ENCODE measurements at regions not wholly inside any gene's neighbourhood (a gene's known extent, or its start where the extent isn't known, plus 50 kb on each side); places are given as distances from the start of the nearest gene placed in this dataset.

DNA sequence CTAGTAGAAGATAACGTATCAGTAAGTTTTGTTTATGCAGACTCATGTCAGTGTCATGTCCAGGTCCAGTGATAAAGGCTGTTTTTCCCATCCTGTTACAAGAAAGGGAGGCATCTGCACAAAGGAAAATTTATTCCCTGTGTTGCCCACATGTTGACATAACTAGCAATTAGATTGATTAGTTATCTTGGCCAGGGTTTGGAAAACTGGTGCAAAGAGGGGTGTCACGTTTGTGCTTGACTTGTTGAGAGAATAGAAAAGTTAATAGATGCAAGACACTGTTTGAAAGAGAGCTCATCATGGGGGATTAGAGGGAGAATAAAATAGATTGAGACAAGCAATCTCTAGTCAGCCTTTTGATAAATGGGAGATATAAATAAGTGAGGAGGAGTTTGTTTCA lies 1357.0 kb upstream of the AGA start:
- H3F3A ChIP-seq (ENCODE audit: insufficient read depth, low read length): no peaks in the 10 kb centered on the region
- no peak overlapping the region for H3K4me3 ChIP-seq (ENCODE audit: low read length)
- H3K4me1 ChIP-seq (ENCODE audit: low read length): no peaks in the 10 kb centered on the region
- H2AFZ ChIP-seq (ENCODE audit: low read length): no peak overlapping the region
- no peak overlapping the region for H3K27ac ChIP-seq (ENCODE audit: low read length)
- no peaks in the 10 kb centered on the region; the same call in 1 of the 2 replicates for H3K9me2 ChIP-seq (replicated peaks; ENCODE audit: insufficient read depth, low read length)
- no peaks in the 10 kb centered on the region for H3K79me2 ChIP-seq (ENCODE audit: low read length)
- no peaks in the 10 kb centered on the region for H3K36me3 ChIP-seq (replicated peaks; ENCODE audit: insufficient read depth, low read length)
- no peaks in the 10 kb centered on the region for H3K9me3 ChIP-seq (replicated peaks; ENCODE audit: insufficient read depth, low read length)
- no peaks in the 10 kb centered on the region for H4K20me1 ChIP-seq (ENCODE audit: insufficient read depth, low read length)
- no peak overlapping the region for H3K4me2 ChIP-seq (ENCODE audit: low read depth, low read length)
- H3K27me3 ChIP-seq (replicated peaks; ENCODE audit: insufficient read depth, low read length): no peaks in the 10 kb centered on the region
- DNase-seq: no peak
- H3K9ac ChIP-seq (ENCODE audit: low read length): no peak overlapping the region
- TF ChIP-seq EZH2phosphoT487 (IDR thresholded peaks at IDR 0.05; ENCODE audit: low read length): no peak
- TF ChIP-seq EZH2 (optimal IDR thresholded peaks at IDR 0.05; ENCODE audit: low read depth, low read length): no peak
- TF ChIP-seq, protein P1, sequence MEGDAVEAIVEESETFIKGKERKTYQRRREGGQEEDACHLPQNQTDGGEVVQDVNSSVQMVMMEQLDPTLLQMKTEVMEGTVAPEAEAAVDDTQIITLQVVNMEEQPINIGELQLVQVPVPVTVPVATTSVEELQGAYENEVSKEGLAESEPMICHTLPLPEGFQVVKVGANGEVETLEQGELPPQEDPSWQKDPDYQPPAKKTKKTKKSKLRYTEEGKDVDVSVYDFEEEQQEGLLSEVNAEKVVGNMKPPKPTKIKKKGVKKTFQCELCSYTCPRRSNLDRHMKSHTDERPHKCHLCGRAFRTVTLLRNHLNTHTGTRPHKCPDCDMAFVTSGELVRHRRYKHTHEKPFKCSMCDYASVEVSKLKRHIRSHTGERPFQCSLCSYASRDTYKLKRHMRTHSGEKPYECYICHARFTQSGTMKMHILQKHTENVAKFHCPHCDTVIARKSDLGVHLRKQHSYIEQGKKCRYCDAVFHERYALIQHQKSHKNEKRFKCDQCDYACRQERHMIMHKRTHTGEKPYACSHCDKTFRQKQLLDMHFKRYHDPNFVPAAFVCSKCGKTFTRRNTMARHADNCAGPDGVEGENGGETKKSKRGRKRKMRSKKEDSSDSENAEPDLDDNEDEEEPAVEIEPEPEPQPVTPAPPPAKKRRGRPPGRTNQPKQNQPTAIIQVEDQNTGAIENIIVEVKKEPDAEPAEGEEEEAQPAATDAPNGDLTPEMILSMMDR (IDR thresholded peaks at IDR 0.05; ENCODE audit: low read length): no peak

DNA sequence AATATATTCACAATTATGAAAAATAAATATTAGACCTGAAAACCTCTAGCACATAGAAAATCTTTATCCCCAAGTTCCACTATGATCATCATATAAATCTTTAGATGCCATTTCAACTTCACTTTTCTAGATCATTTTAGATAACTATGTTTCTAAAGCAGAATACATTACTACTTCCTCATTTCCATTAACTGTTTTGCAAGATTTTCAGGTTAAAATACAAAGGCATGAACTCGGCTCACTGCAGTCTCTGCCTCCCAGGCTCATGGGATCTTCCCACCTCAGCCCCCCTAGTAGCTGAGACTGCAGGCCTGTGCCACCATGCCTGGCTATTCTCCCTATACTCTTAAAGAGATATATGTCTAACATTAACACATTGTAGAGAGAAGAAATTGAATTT lies 1365.9 kb upstream of the AGA start:
- Histone ChIP-seq H3K27me3 (replicated peaks; ENCODE audit: insufficient read depth, low read length) (no peaks in the 10 kb centered on the region), H3K36me3 (replicated peaks; ENCODE audit: insufficient read depth, low read length) (no peaks in the 10 kb centered on the region), H2AFZ (ENCODE audit: low read length) (no peak overlapping the region), H3K4me3 (ENCODE audit: low read length) (no peak overlapping the region), H4K20me1 (ENCODE audit: insufficient read depth, low read length) (no peaks in the 10 kb centered on the region), H3F3A (ENCODE audit: insufficient read depth, low read length) (no peaks in the 10 kb centered on the region), H3K4me1 (ENCODE audit: low read length) (no peaks in the 10 kb centered on the region), H3K27ac (ENCODE audit: low read length) (no peak overlapping the region), H3K4me2 (ENCODE audit: low read depth, low read length) (no peak overlapping the region), H3K9me3 (replicated peaks; ENCODE audit: insufficient read depth, low read length) (no peaks in the 10 kb centered on the region), H3K9ac (ENCODE audit: low read length) (no peak overlapping the region), H3K79me2 (ENCODE audit: low read length) (no peaks in the 10 kb centered on the region), H3K9me2 (replicated peaks; ENCODE audit: insufficient read depth, low read length) (no peaks in the 10 kb centered on the region)
- DNase-seq: no peak
- no peak for TF ChIP-seq EZH2phosphoT487 (IDR thresholded peaks at IDR 0.05; ENCODE audit: low read length)

DNA sequence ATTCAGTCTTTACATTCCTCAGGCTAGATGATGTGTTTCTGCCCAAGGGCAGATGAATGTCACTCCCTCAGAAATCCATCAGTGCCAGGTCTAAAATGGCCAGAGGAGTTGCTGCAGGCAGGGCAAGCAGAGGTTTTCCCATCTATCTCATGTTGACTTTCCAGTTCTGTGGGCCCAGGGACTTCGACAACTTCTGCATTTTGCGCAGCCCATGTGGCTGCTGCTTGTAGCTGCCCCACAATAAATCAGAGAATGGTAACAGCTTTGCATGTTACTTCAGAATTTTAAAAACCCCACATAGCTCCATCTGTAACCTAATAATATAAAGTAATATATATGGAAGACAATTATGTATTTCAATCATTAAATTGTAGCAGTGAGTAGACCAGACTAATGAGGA lies 1367.7 kb upstream of the AGA start:
- no peak overlapping the region for H2AFZ ChIP-seq (ENCODE audit: low read length)
- H3K36me3 ChIP-seq (replicated peaks; ENCODE audit: insufficient read depth, low read length): no peaks in the 10 kb centered on the region
- no peaks in the 10 kb centered on the region for H3K9me2 ChIP-seq (replicated peaks; ENCODE audit: insufficient read depth, low read length)
- no peak overlapping the region for H3K9ac ChIP-seq (ENCODE audit: low read length)
- no peak overlapping the region for H3K4me2 ChIP-seq (ENCODE audit: low read depth, low read length)
- no peaks in the 10 kb centered on the region for H3F3A ChIP-seq (ENCODE audit: insufficient read depth, low read length)
- no peaks in the 10 kb centered on the region for H3K4me1 ChIP-seq (ENCODE audit: low read length)
- no peaks in the 10 kb centered on the region for H4K20me1 ChIP-seq (ENCODE audit: insufficient read depth, low read length)
- no peak for DNase-seq
- H3K27me3 ChIP-seq (replicated peaks; ENCODE audit: insufficient read depth, low read length): no peaks in the 10 kb centered on the region
- TF ChIP-seq EZH2 (optimal IDR thresholded peaks at IDR 0.05; ENCODE audit: low read depth, low read length) (no peak), EZH2phosphoT487 (IDR thresholded peaks at IDR 0.05; ENCODE audit: low read length) (no peak)
- TF ChIP-seq, protein P1 (IDR thresholded peaks at IDR 0.05; ENCODE audit: low read length): no peak
- H3K4me3 ChIP-seq (ENCODE audit: low read length): no peak overlapping the region
- no peak overlapping the region for H3K27ac ChIP-seq (ENCODE audit: low read length)
- no peaks in the 10 kb centered on the region for H3K9me3 ChIP-seq (replicated peaks; ENCODE audit: insufficient read depth, low read length)
- H3K79me2 ChIP-seq (ENCODE audit: low read length): no peaks in the 10 kb centered on the region

DNA sequence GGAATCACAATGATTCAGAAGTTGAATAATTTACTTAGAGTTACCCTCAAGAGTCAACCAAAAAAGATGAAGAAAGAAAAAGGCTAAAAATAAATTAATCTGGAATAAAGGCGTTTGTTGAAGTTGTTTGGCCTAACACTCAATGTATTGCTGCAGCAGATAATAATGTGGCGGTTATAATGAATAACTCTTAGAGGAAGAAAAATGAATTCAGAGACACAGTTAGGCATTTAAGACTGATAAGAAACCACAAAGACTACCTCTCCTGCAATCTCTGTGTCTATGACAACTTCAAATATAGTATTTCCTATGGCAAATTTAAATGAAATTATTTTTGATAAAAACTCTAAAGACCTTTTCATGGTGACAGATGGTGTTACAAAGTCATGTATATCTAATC lies 1369.1 kb upstream of the AGA start:
- no peaks in the 10 kb centered on the region for H3K9me3 ChIP-seq (replicated peaks; ENCODE audit: insufficient read depth, low read length)
- no peaks in the 10 kb centered on the region for H4K20me1 ChIP-seq (ENCODE audit: insufficient read depth, low read length)
- TF ChIP-seq EZH2 (optimal IDR thresholded peaks at IDR 0.05; ENCODE audit: low read depth, low read length) (no peak), EZH2phosphoT487 (IDR thresholded peaks at IDR 0.05; ENCODE audit: low read length) (no peak)
- TF ChIP-seq, protein P1 (IDR thresholded peaks at IDR 0.05; ENCODE audit: low read length): no peak
- H3K27me3 ChIP-seq (replicated peaks; ENCODE audit: insufficient read depth, low read length): no peaks in the 10 kb centered on the region
- no peak overlapping the region for H3K9ac ChIP-seq (ENCODE audit: low read length)
- H3K4me3 ChIP-seq (ENCODE audit: low read length): no peak overlapping the region
- H3K27ac ChIP-seq (ENCODE audit: low read length): no peak overlapping the region
- H3K4me2 ChIP-seq (ENCODE audit: low read depth, low read length): no peak overlapping the region
- no peaks in the 10 kb centered on the region for H3K36me3 ChIP-seq (replicated peaks; ENCODE audit: insufficient read depth, low read length)
- no peaks in the 10 kb centered on the region for H3K4me1 ChIP-seq (ENCODE audit: low read length)
- no peak overlapping the region for H2AFZ ChIP-seq (ENCODE audit: low read length)
- no peak for DNase-seq
- H3F3A ChIP-seq (ENCODE audit: insufficient read depth, low read length): no peaks in the 10 kb centered on the region
- H3K79me2 ChIP-seq (ENCODE audit: low read length): no peaks in the 10 kb centered on the region
- H3K9me2 ChIP-seq (replicated peaks; ENCODE audit: insufficient read depth, low read length): no peaks in the 10 kb centered on the region

Measured in MM.1S (cell line).